ENCODE measurements at regions not wholly inside any gene's neighbourhood (a gene's known extent, or its start where the extent isn't known, plus 50 kb on each side); places are given as distances from the start of the nearest gene placed in this dataset.
"Not testable (repeated sequence)": the region's sequence is repeated elsewhere in the genome, so short reads cannot be mapped to it uniquely, and the experiment has no call there.

DNA sequence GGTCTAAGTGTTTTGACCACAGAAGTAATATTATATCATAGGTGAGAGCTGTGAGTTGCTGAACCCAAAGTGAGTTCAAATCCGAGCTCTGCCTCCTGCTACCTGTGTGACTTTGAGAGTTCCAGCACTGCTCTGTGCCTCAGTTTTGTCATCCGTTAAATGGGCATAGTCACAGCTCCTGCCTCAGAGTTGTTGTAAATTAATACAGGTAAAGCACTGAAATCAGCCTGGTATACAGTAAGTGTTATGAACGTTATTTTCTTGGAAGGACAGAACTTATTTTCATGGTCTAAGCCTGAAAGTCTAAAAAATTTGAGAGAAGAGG is 65.4 kb upstream of the ZNF195 start:
- not testable (repeated sequence) for DNase-seq (ENCODE audit: low spot score)

DNA sequence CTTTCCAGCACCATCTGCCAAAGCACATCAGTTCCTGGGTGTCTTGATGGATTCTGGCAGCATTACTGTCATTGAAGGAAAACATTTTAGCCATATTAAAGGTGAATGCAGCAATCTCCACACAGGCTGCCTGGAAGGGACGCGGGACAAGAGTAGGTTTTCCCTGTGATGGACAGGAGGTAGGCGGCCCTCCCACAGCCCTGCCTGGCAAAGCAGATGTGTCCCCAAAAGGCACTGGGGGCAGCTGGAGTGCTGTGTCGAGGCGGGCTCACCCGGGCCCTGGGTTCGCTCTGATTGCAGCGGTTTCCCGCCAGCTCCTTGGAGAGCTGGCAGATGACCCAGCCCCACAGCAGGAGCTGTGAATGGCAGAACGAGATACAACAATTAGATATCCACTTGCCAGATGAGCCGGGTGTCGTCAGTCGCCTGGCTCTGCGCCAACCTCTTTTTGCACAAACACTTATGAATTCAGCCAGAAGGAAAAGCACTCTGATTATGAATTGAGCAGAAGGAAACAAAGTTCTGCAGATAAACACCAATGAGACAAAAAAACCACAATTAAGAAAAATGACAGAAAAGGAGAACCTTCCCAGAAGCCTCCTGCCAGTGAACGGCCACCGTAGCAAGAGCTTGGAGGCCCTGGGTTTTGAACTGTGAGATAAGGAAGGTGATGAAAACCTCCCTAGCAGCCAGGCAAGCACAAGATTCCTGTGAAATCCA is 64.9 kb upstream of the ZNF195 start:
- DNase-seq (ENCODE audit: low spot score) = not testable (repeated sequence)

DNA sequence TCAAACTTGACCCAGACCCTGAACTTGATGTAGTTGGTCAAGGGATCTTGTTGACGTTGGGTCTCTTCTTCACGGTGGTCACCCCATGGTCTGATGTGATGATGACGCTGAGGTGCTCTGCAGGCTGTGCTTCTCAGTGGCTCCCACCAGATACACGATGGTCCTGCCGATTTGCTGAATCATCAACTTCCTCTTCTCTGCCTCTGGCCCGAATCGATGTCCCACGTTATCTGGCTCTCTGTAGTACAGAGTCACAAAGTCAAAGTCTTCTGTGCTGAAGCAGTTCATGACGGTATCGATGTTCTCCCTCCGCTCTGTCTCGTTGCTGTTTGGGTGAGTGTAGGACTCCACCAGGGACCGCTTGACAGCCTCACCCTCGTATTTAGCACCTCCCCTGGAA is 58.5 kb upstream of the ZNF195 start:
- not testable (repeated sequence) for DNase-seq (ENCODE audit: low spot score)

DNA sequence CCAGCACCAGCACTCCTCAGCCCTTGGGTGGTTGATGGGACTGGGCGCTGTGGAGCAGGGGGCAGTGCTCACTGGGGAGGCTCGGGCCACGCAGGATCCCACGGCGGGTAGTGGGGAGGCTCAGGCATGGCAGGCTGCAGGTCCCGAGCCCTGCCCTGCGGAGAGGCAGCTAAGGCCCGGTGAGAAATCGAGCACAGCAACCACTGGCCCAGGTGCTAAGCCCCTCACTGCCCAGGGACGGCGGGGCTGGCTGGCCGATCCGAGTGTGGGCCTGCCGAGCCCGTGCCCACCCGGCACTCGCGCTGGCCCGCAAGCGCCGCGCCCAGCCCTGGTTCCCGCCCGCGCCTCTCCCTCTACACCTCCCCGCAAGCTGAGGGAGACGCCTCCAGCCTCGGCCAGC is 56.0 kb upstream of the ZNF195 start:
- DNase-seq (ENCODE audit: low spot score) = no peak

DNA sequence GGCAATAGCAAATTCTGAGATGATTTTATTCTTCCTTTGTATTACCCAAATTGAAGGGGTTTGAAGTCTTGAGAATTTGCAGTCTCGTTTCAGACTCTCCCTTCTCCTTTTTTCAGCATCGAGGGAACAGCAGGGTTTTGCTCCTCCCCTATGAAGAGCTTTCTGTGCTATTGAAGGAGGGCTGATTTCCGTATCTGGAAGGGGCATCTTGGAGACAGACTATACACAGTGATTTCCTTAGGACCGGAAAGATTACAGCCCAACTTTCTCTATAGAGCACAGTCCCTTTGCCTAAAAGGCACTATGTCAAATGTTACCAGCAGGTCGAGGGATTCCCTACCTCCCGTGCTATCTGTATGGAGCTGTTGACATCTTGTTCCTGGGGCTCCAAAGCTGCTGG is 50.2 kb upstream of the ZNF195 start:
- not testable (repeated sequence) for DNase-seq (ENCODE audit: low spot score)
